GM12878 (cell line): ENCODE measurements at regions not wholly inside any gene's neighbourhood (a gene's known extent, or its start where the extent isn't known, plus 50 kb on each side); places are given as distances from the start of the nearest gene placed in this dataset.

ENCODE experiments used
- ATAC-seq: fragments of 200-7000 bp; cut with Tn5 transposase; 3 replicates; pipeline ENCODE4 v1.9.1; 2020; ENCODE audit warnings: mild to moderate bottlenecking, moderate library complexity
- BruUV-seq: library from RNA; stranded (reverse); fragments of 400-500 nt; replicated peaks from 2 replicates; lab custom pipeline; 2021; lab: Mats Ljungman, UMichigan
- CTCF ChIA-PET: fragments of 300-600 bp; sonication (Branson Sonifier 250); formaldehyde crosslinking; extraction: SDS; loops from one replicate; lab custom pipeline; 2021; ENCODE audit warnings: inconsistent platforms; lab: Yijun Ruan, JAX
- POLR2A ChIA-PET: fragments of 350-600 bp; formaldehyde crosslinking; extraction: SDS; loops from one replicate; lab custom pipeline; 2021; ENCODE audit warnings: inconsistent platforms; lab: Charles Lee
- RAD21 ChIA-PET: fragments of 300-600 bp; sonication (Branson Sonifier 250); formaldehyde crosslinking; loops from one replicate; lab custom pipeline; 2023; ENCODE audit warnings: antibody characterized with exemption; ENCODE audit not compliant: unreplicated experiment; lab: Charles Lee
- SMC1A ChIA-PET: fragments of 300-600 bp; sonication (Branson Sonifier 250); formaldehyde crosslinking; loops from one replicate; lab custom pipeline; 2023; ENCODE audit not compliant: unreplicated experiment, uncharacterized antibody; lab: Charles Lee
- DNase-seq: peaks from one replicate; pipeline ENCODE4 v3.0.0-alpha.2; 2011; ENCODE audit warnings: low read depth, low spot score
- FAIRE-seq: peaks from 3 replicates; lab custom pipeline; 2011; peaks lifted over from hg19 to GRCh38; lab: Jason Lieb, UNC
- H2AFZ ChIP-seq: 2 replicates; pipeline ENCODE4 v1.6.0; 2011; ENCODE audit warnings: low read depth, low read length, control low read depth; ENCODE audit not compliant: control insufficient read depth
- H3K27ac ChIP-seq: 2 replicates; pipeline ENCODE4 v1.5.1; 2011; ENCODE audit warnings: control low read depth; ENCODE audit not compliant: control insufficient read depth, insufficient read depth
- H3K27me3 ChIP-seq, 2 experiments: replicated peaks in 1 of 2; 2 replicates each; pipeline versions ENCODE4 v1.6.0 to v1.6.1; 2011; ENCODE audit warnings: low read length in 1 of 2; ENCODE audit not compliant: control insufficient read depth in 2 of 2, insufficient read depth in 2 of 2
- H3K36me3 ChIP-seq, 2 experiments: 2 replicates each; pipeline ENCODE4 v1.5.1; 2011; ENCODE audit warnings: low read length in 1 of 2; ENCODE audit not compliant: control insufficient read depth in 2 of 2, insufficient read depth in 2 of 2
- H3K4me1 ChIP-seq: 2 replicates; pipeline ENCODE4 v1.6.1; 2011; ENCODE audit warnings: mild to moderate bottlenecking, low read length, moderate library complexity, mixed read lengths; ENCODE audit not compliant: control insufficient read depth, insufficient read depth
- H3K4me2 ChIP-seq: 2 replicates; pipeline ENCODE4 v1.6.0; 2011; ENCODE audit warnings: control low read depth; ENCODE audit not compliant: control insufficient read depth, insufficient read depth
- H3K4me3 ChIP-seq: fragments of 200-600 bp; sonication (generic); 2 replicates; pipeline ENCODE4 v1.5.1; 2016
- H3K79me2 ChIP-seq: 2 replicates; pipeline ENCODE4 v1.6.0; 2011; ENCODE audit warnings: low read length; ENCODE audit not compliant: control insufficient read depth, insufficient read depth
- H3K9ac ChIP-seq: 2 replicates; pipeline ENCODE4 v1.8.0; 2011; ENCODE audit warnings: low read length, control low read depth, mixed read lengths; ENCODE audit not compliant: control insufficient read depth, insufficient read depth
- H3K9me3 ChIP-seq: replicated peaks from 3 replicates; pipeline ENCODE4 v1.5.1; 2011; ENCODE audit warnings: mild to moderate bottlenecking, low read length; ENCODE audit not compliant: control insufficient read depth, insufficient read depth
- H4K20me1 ChIP-seq: 2 replicates; pipeline ENCODE4 v1.6.0; 2011; ENCODE audit not compliant: control insufficient read depth, insufficient read depth
- KAT2A ChIP-seq: conservative IDR thresholded peaks from 2 replicates; pipeline ENCODE4 v1.6.1; 2011; ENCODE audit warnings: low read depth, low read length; ENCODE audit not compliant: control insufficient read depth
- MYC ChIP-seq: IDR thresholded peaks from 2 replicates; pipeline ENCODE4 v1.6.1; 2011; ENCODE audit warnings: mild to moderate bottlenecking, low read length, moderate library complexity, inconsistent platforms; ENCODE audit not compliant: insufficient read depth, insufficient replicate concordance, insufficient read length, severe bottlenecking
- WGBS: methylation state at CpG from one replicate; pipeline ENCODE4 v1.1.6; 2016; ENCODE audit warnings: low lambda C conversion rate; ENCODE audit not compliant: insufficient replicate concordance, insufficient coverage; ENCODE audit errors: missing lambda C conversion rate; 5-methylcytosine and 5-hydroxymethylcytosine counted together
- in situ Hi-C: fragments of 300-500 bp; cut with MboI; formaldehyde crosslinking; loops from 9 replicates; pipeline ENCODE4 v1.14.3; 2018; ENCODE audit warnings: mixed read lengths
- intact Hi-C: fragments of 100-400 bp; cut with micrococcal nuclease; formaldehyde crosslinking; loops from one replicate; pipeline ENCODE4 v1.14.2; 2022; ENCODE audit not compliant: unreplicated experiment
- TF ChIP-seq, protein P1 (sequence below): IDR thresholded peaks from 2 replicates; pipeline ENCODE4 v1.6.1; 2011; ENCODE audit warnings: borderline replicate concordance, low read depth, mild to moderate bottlenecking, moderate library complexity, low read length; ENCODE audit not compliant: insufficient read depth, poor library complexity, severe bottlenecking
- TF ChIP-seq, protein P2 (sequence below): IDR thresholded peaks from 2 replicates; pipeline ENCODE4 v1.6.1; 2012; ENCODE audit warnings: low read length, inconsistent platforms

DNA sequence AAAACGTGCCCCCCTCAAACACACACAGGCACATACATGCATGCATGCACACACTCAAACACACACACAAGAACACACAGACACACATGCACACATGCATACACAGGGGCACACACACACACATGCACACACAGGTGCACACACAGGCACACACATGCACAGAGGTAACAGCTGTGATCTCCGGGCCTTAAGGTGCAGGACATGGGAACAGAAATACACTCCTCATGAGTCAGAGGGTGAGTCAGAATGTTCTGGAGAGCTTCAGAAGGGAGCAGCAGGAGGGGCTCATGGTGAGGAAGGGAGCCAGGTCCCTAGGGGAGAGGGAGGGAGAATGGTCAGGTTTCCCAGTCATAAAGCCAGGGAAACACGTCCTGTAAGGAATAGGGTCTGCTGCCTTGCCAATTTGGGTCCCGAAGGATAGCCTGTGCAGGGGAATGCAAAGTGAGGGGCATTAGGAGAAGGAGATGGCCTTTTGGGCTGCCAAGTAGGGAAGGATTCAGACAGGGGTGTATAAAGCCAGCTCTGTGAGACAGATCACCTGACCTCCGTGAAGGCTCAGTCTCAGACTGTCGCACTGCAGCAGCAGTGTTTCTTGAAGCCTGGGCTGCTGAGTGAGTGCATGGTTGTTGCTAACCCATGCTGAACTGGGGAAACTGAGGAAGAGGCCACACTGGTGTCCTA lies 123.9 kb downstream of the MAFB start:
- no peak overlapping the region for H2AFZ ChIP-seq
- TF ChIP-seq, protein P1, sequence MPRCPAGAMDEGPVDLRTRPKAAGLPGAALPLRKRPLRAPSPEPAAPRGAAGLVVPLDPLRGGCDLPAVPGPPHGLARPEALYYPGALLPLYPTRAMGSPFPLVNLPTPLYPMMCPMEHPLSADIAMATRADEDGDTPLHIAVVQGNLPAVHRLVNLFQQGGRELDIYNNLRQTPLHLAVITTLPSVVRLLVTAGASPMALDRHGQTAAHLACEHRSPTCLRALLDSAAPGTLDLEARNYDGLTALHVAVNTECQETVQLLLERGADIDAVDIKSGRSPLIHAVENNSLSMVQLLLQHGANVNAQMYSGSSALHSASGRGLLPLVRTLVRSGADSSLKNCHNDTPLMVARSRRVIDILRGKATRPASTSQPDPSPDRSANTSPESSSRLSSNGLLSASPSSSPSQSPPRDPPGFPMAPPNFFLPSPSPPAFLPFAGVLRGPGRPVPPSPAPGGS, result no peak
- TF ChIP-seq KAT2A, result no peak
- TF ChIP-seq, protein P2, sequence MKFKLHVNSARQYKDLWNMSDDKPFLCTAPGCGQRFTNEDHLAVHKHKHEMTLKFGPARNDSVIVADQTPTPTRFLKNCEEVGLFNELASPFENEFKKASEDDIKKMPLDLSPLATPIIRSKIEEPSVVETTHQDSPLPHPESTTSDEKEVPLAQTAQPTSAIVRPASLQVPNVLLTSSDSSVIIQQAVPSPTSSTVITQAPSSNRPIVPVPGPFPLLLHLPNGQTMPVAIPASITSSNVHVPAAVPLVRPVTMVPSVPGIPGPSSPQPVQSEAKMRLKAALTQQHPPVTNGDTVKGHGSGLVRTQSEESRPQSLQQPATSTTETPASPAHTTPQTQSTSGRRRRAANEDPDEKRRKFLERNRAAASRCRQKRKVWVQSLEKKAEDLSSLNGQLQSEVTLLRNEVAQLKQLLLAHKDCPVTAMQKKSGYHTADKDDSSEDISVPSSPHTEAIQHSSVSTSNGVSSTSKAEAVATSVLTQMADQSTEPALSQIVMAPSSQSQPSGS, result no peak
- no peak for TF ChIP-seq MYC
- H3K36me3 ChIP-seq, result no peaks in the 10 kb centered on the region
- ChIA-PET POLR2A (no interaction called here), RAD21 (no interaction called here), CTCF (no interaction called here), SMC1A (no interaction called here)
- BruUV-seq, result no TSS peak
- H3K9ac ChIP-seq, result no peak overlapping the region
- no peak overlapping the region for H3K4me2 ChIP-seq
- FAIRE-seq (no peak), DNase-seq (no peak), ATAC-seq (no peak)
- no peaks in the 10 kb centered on the region for H3K9me3 ChIP-seq
- intact Hi-C loops (no loop called here), in situ Hi-C loops (no loop called here)
- no peaks in the 10 kb centered on the region for H3K4me1 ChIP-seq
- no peaks in the 10 kb centered on the region; a peak in 2 of 4 replicates for H3K27me3 ChIP-seq
- H3K27ac ChIP-seq, result no peak overlapping the region
- WGBS, result 15% methylated on average over 6 of the region's 6 CpGs
- no peak overlapping the region for H3K4me3 ChIP-seq
- H4K20me1 ChIP-seq, result no peaks in the 10 kb centered on the region; the same call in 1 of the 2 replicates
- H3K79me2 ChIP-seq, result no peaks in the 10 kb centered on the region
